ENCODE measurements at regions not wholly inside any gene's neighbourhood (a gene's known extent, or its start where the extent isn't known, plus 50 kb on each side); places are given as distances from the start of the nearest gene placed in this dataset.

DNA sequence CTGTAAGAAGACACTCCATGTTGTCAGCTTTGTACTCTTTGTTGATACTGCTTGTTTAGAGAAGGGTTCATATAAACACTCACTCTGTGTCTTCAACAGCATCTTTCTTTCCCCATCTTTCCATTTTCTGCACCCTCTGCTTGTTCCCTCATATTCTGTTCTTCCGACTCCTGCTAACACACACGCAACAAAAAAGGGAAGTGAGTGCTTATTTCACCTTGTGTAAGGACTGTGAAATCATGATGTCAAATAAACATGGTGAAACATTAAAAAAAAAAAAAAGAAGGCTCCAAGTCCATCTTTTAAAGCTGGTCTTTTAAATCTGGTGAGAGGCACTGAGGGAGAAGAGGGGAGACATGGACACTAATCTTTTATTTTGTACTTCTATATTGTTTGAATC lies 145.4 kb downstream of the RPAP3 start:
- DNase-seq (ENCODE audit: low spot score) = no peak

DNA sequence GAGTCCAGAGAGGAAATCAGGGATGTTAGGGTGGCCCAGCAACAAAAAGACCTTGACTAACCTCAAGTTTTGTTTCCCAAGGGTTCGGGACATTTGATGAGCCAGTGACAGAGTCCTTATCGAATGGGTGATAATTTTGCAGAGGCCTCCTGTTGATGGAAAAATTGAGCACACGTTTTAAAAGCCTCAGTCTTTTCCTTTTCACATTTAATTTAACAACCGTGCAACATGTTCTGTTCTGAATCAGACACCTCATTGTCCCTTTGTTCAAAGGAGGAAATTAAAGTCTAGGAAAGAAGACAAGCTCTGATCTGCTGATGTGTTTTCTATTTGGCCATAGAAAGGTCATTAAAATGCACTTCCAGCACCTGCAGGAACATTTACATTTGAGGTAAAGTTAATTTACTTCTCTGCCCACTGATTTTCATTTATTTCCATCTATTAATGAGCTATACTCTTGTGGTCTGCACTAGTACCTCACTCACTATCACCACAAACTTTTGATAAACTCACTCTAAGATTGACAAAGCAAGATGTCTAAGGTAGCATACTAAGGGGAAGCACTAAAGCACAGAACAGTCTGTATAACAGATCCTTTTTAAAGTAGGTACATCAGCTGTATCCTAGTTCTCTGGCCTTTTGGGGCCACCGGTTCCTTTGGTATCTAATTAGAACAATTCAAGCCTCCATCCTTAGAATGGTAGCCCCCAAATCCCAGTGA lies 147.0 kb downstream of the RPAP3 start:
- DNase-seq (ENCODE audit: low spot score) = no peak

DNA sequence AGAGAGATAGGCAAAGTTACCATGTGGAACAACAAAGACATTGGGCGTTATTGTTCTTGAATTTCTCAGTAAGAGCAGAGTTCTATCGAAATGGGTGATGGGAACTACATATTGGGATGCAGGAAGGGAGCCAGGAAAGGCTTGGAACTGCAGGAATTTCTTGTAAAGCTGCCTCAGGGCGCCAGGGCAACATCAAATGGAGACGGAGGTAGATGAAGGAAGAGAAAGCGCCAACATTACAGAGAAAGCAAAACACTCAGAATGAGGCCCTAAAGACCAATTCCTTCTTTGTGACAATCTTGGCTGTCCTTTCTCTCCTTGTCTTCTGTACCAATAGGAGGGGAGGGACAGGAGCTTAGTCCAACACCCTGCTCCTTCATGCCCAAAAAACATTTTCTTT lies 148.4 kb downstream of the RPAP3 start:
- DNase-seq (ENCODE audit: low spot score) = no peak

DNA sequence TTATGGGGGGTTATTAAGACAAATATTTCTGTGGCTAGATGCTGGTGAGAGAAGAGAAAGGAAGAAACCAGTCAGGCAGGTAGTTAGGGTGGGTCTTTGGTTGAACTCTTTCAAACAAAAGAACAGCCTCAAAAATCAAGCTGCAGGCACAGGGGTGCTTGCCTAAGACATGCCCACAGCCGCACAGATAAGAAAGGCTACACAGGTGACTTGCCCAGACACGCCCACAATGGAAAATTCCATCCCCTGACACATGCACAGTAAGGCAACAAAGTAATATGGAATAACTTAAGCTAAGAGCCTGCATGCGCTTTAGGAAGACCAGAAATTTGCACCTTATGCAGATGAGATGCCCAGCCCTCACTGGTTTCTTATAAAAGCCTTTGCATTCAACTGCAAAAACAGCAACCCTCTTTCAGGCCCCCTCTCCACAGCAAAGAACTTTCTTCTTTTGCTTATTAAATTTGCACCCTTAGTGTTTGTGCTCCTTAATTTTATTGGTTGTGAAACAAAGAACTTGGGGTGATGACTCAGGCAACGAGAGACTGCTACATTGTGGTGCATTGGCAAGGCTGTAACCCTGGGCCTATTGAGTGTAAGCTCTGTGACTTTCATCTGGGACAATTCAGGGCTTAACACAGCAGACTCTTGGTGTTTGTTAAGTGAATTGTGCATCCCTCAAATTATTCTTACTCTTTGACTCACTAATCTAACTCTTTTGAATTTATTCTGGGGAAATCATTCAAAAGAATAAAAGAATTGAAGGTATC lies 149.4 kb downstream of the RPAP3 start:
- DNase-seq (ENCODE audit: low spot score) = no peak

DNA sequence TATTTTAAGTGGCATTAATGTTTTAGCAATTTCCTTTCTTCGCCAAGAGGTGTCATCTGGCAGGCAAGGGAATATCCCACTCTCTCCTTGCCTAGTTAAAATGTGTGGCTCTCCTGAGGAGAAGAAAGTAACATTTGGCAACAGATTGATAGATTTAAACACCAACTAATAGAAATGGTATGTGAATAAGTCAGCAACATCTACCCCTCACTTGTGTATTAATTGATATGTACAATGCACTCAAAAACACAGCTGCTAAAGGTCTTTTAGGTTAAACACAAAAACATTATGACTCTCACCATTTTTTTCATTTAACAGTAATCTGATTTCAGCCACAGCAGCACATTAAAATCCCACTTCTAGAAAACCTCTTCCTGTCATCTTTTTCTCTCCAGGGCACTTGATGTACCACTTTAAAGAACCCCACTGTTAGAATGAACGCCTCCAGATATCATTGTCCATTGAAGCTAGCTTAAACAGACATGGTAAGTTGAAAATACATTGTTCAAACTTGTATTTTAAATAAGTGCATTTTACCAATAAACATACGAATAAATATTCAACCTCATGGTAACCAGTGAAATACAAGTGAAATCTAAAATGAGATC lies 151.7 kb downstream of the RPAP3 start:
- no peak for DNase-seq (ENCODE audit: low spot score)

DNA sequence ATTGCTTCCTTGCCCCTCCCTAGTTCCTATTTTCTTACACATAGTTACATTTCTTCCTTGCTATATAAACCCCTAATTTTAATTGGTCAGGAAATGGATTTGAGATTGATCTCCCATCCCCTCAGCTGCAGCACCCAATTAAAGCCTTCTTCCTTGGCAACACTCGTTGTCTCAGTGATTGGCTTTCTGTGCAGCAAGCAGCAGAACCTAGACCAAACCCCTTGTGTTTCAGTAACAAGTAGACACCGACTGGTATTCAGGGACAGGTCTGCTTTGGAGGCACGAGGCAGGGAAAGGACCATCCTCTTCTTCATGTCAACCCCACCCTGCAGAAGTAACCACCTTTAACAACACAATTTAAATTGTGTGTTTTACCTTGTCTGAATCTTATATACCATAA lies 152.6 kb downstream of the RPAP3 start:
- DNase-seq (ENCODE audit: low spot score) = no peak

DNA sequence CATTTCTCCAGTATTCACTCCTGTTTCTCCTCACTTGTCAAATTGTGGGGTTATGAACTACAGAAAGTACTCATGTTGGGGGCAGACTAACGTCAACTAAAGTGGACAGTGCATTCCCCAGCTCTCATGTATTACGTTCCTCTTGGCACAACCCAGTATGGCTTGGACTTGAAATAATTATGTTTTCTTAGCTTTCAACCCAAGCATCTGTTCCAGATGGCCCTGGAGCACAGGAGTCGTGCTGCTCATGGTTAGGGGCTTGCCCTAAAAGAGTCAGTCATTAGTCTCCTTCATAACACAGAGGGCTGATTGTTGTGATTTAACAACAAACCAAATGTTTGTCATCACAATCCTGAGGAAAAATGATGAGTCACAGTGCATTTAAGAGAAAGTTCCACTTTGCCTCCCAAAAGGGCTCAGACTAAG lies 154.4 kb downstream of the RPAP3 start:
- DNase-seq (ENCODE audit: low spot score) = no peak

DNA sequence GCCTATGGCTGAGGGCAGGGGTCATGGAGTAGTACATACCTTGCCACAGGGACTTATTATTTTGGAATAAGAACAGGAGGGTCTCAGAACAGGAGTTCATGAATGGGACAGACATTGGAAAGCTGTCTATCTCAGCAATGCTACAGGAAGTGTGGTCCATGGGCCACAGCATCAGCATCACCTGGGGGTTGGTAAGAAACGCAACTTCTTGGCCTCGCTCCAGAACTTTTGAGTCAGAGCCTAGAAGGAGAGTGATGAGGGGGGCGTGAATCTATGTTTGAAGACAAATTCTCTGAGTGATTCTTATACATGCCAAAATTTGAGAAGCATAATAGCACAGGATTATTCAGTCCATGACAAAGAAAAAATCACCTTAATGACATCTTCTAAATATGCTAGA lies 156.6 kb downstream of the RPAP3 start:
- DNase-seq (ENCODE audit: low spot score) = no peak

DNA sequence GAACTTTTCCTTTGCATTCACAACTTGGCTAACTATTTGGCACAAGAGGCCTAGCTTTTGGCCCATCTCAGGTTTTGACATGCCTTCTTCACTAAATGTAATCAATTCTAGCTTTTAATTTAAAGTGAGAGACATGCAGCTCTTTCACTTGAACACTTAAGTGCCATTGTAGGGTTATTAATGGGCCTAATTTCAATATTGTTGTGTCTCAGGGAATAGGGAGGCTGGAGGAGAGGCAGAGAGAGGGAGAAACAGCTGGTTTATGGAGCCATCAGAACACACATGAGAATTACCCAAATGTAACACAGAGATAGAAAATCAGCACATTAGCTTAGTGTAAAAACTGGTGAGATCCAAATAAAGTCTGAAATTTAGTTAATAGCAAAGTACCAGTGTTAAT lies 157.4 kb downstream of the RPAP3 start:
- DNase-seq (ENCODE audit: low spot score) = no peak

DNA sequence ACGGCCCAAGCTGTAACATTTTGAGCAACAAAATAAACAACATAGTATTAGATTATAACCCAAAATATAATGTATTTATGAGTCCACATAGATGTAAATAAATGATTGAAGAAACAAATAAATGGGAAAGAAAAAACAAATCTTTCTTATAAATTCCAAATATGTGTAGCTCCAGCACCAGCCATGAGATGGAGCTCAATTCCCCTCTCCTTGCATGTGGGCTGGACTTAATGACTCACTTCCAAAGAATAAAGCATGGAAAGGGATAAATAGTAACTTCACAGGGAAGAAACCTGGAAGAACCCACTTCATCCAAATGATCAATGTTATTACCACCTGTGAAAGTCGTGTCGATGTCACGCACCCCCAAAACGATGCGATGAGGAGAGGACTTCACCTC lies 158.8 kb downstream of the RPAP3 start:
- peak; percentile 25 for DNase-seq (ENCODE audit: low spot score)

DNA sequence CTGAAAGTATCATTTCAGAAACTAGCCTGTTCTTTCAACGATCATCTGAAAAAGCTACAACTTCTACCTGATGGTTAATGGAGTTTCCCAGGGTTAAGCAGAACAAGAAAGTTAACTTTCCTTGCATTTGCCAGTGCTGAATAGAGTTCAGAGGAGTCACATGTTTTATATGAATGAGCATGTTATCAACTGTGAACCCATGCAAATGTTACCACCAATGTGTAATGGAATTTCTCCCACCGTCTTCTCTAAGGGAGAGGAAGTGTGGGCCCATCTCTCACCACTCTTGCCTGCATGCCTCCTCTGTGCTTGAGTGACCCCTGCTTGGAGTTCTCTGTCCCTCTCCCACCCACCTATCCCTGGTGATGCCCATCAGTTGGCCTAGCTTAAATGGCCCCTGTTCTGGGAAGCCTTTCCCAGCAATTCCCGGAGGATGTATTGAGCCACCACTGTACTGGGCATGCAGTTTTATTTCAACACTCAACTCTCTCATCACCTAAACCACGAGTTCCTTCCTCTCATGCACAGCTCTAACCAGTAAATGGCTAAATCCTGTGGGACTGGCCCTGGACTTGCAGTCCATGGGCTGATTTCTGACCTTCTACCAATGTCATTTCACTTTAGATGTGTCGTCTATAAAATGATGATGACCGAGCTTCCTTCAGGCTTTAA lies 159.8 kb downstream of the RPAP3 start:
- no peak for DNase-seq (ENCODE audit: low spot score)

DNA sequence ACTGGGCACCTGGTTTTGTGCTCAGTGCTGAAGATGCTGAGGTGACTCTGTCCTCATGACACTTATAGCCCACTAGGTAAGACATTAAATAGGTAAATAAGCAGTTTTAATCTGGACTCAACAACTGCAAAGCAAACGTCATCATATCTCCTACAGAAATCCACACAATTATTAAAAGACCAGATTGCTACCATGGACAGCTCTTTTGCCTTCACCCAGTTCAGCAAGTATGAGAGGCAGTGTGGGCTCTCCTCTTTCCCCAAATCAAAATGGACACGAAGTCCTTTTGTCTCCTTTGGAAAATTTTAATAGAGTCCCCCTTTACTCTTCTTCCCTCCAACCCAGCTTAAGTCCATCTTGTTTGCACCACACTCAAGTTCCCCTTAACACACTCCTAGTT lies 171.1 kb downstream of the RPAP3 start:
- no peak for DNase-seq (ENCODE audit: low spot score)

DNA sequence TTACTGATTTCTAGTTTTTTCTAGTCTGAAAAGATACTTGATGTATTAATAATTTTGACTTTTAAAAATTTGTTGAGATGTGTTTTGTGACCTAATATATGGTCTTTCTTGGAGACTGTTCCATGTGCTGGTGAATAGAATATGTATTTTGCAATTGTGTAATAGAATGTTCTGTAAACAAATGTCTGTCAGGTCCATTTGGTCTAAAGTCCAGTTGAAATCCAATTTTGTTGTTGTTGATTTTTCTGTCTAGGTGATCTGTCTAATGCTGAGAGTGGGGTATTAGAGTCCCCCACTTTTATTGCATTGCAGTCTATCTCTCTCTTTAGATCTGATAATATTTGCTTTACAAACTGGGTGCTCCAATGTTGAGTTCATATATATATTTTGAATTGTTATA lies 175.8 kb downstream of the RPAP3 start:
- DNase-seq (ENCODE audit: low spot score) = no peak

DNA sequence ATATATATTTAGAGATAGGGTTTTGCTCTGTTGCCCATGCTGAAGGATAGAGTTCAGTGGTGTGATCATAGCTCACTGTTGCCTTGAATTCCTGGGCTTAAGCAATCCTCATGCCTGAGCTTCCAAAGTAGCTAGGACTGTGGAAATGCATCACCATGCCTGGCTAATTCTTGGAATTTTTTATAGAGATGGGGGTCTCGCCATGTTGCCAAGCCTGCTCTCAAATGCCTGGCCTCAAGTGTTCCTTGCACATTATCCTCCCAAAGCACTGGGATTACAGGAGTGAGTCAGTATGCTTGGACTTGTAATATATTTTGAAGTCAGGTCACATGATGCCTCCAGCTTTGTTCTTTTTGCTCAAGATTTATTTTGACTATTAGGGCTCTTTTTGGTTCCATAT lies 178.0 kb downstream of the RPAP3 start:
- no peak for DNase-seq (ENCODE audit: low spot score)

DNA sequence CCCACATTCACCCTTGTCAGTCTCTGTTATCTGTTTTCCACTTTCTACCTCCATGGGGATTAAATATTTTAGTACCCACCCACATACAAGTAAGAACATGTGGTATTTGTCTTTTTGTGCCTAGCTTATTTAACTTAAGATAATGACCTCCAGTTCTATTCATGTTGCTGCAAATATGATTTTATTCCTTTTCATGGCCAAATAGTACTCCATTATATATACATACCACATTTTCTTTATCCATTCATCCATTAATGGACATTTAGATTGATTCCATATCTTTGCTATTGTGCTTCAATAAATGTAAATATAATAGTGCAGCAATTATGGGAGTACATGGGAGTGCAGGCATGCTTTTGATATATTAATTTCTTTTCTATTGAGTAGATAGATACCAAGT lies 185.8 kb downstream of the RPAP3 start:
- DNase-seq (ENCODE audit: low spot score) = no peak

DNA sequence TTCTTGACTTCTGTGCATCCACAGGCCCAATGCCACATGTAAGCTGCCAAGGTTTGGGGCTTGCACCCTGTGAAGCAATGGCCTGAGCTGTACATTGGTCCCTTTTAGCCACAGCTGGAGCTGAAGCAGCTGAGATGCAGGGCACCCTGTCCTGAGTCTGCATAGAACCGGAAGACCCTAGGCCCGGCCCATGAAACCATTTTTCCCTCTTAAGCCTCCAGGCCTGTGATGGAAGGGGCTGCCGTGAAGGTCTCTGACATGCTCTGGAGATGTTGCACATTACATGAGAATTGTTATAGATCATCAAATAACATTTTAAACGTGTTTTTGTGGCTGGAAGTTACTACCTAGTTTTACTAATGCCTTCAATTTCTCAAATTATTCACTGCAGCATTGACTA lies 188.7 kb downstream of the RPAP3 start:
- DNase-seq (ENCODE audit: low spot score) = no peak

DNA sequence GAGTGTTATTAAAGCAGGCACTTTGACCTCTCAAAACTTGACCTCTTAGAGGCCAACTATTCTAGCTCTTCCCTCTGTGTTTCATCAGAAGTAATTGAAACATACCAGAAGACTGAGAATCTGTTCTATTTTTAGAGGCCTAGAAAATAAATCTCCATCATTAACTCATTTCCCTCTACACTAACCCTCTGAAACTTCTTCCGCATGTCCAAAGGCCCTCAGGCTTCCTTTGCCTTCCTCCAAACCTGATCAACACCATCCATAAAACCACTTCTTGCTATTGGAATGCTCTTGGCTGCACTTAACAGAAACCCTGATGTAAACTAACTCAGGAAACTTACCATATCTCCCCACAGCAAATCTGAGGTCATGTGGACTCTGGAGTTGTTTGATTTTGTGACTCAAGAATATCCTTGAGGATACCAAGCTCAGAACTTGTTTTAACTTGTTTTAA lies 196.4 kb downstream of the RPAP3 start:
- DNase-seq (ENCODE audit: low spot score) = no peak

DNA sequence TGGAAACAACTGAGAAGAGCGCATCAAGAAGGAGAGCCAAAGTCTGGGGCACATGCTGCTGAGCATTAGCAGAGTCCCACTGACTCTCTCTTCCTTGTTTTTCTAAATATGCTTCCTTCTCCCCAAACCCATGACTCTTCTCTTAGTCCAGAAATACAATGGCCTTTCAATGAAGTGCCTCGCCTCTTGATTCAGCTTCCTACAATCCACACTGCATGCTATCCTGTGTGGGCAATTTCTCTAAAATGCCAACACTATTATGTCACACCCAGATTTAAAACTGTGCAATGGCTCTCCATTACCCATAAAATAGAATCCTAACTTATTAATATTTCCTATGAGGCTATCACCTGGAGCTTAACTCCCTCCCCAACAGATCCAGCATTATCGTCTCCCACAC lies 198.6 kb downstream of the RPAP3 start:
- no peak for DNase-seq (ENCODE audit: low spot score)

DNA sequence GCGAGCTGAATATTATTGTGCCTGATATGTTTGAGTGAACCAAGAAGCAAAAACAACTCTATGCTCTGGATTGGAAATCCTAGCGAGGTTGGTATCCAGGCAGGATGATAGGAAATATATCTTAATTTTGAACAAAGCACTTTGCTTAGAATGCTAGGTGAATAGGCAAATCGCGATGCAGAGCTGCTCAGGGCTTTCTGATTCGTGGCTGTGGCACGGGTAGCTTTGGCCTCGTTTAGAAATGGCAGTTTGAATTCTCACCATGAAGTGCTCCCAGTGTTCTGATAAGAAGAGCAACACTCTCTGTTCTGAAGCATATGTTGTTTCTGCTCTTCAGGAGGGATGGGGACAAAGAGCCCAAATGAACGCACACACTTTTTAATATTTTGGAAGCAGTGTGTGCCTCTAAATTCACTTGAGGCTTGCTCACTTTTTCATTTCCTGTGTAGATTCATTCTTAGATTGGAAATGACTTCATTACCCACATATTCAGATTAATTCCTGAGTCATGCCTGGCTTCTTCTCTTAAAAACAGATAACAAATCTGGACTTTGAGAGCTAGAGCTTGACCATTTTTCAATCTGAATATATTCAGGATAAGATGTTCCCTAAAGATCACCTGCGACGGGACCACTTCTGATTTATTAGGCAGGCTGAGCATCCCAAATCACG lies 200.9 kb downstream of the RPAP3 start:
- DNase-seq (ENCODE audit: low spot score) = no peak

DNA sequence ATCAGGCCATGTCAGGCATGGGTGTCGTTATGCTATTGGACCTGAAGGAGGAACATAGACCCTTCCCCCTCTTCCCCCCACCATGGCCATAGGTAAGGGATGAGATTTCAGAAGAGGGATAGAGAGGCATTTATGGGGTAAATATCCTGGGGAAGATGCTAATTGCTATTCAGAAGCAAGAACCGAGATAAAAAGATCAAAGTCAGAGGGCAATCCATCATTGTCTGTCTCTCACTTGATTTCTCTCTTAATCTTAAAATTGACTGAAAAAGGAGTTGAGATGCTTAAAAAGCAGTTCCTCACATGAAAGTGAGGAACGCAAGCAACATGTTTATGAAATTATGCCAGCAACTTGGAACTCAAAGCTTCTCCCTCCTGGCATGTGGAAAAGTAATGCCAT lies 212.0 kb downstream of the RPAP3 start:
- DNase-seq (ENCODE audit: low spot score) = no peak

DNA sequence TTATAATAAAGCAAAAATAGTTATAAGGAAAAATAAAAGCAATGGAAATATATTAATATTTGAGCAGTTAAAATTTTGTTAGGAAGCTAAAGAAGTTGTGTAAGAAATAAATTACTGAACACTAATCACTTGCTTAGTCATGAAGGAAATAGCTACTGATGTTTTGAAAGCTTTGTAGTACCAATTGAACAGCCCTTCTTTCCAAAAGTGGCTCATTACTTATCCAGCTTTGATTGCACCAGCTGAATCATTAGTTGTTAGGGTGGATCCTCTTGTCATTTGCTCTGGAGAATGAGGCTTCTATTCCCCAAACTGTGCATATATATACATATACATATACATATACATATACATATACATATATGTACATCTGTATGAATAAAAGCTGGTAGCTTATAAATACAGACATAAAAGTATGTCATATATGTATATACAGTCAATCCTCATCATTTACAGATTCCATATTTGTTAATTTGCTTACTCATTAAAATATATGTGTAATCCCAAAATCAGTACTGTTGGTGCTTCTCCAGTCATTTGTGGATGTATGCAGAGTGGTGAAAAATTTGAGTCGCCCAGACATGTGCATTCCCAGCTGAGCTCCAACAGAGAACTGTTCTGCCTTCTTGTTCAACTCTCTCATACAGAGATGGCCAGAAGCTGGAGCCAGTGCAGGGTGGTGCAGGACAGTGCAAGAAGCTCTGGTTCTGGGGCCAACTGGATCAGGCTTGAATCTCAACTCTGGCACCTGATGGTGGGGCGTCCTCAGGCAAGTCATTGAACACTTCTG lies 214.1 kb downstream of the RPAP3 start:
- no peak for DNase-seq (ENCODE audit: low spot score)
